NCI-H345 treated with DMSO at 0.1 percent for 48 hours (cell line): ENCODE measurements at regions not wholly inside any gene's neighbourhood (a gene's known extent, or its start where the extent isn't known, plus 50 kb on each side); places are given as distances from the start of the nearest gene placed in this dataset.

Experiments
- DNase-seq: peaks from one replicate; lab custom pipeline; 2025; ENCODE audit not compliant: unreplicated experiment; lab: John Stamatoyannopoulos, UW

GRCh38 chr10:43772171-43772570, 123.5 kb upstream of the ZNF32 start:
- DNase-seq, result no peak

GRCh38 chr10:43771675-43772074, 123.0 kb upstream of the ZNF32 start:
- DNase-seq, result no peak

GRCh38 chr10:43765516-43765915, 116.8 kb upstream of the ZNF32 start:
- no peak for DNase-seq

- no peak for DNase-seq
Measured at GRCh38 chr10:43763846-43764245, 115.2 kb upstream of the ZNF32 start.

DNA sequence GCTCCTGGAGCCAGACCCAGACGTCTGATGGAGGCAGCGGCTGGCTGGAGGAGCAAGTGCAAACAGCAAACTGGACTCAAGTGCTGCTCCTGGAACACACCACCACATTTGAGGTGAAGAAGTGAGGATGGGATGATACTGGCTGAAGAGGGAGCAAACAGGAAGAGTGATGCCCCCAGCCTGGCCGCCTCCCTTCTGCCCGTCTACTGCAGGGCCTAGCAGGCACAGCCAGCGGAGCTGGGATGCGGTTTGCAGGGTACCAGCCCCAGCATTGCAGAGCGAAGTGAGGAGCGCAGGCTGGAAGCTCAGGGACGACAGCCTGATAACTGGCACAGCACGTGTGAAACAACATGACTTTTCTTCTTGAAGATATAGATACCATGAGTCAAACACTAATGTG, 111.8 kb upstream of the ZNF32 start:
- DNase-seq, result no peak

GRCh38 chr10:43759216-43759615, 110.5 kb upstream of the ZNF32 start:
- DNase-seq, result no peak

- no peak for DNase-seq
Measured at GRCh38 chr10:43756341-43756740, 107.7 kb upstream of the ZNF32 start.

GRCh38 chr10:43754569-43755260, 106.0 kb upstream of the ZNF32 start:
- no peak for DNase-seq

- DNase-seq, result no peak
Measured at GRCh38 chr10:43753397-43754061, 104.8 kb upstream of the ZNF32 start.

GRCh38 chr10:43752682-43753081, 104.0 kb upstream of the ZNF32 start:
- no peak for DNase-seq

- no peak for DNase-seq
Measured at GRCh38 chr10:43751646-43752045, 103.0 kb upstream of the ZNF32 start.

- no peak for DNase-seq
Measured at GRCh38 chr10:43749940-43750552, 101.4 kb upstream of the ZNF32 start.

DNA sequence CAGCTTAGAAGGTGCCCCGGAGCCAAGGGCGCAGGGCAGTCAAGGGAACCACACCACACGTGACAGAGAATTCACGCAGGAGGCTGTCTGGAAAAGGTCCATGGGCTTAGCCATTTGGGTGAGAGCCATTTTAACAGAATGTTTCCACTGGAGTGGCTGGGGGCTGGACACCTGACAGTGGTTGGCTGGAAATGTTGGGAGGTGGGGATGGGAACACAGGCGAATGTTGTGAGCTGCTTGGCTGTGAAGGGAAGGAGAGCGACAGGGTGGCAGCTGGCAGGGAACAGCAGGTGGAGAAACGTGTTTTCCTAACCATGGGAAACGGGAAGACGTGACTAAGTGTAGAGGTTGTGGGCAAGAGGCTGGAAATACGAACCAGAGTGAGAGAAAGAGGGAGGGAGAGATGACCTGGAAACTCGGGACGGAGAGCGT, 100.5 kb upstream of the ZNF32 start:
- DNase-seq, result no peak

DNA sequence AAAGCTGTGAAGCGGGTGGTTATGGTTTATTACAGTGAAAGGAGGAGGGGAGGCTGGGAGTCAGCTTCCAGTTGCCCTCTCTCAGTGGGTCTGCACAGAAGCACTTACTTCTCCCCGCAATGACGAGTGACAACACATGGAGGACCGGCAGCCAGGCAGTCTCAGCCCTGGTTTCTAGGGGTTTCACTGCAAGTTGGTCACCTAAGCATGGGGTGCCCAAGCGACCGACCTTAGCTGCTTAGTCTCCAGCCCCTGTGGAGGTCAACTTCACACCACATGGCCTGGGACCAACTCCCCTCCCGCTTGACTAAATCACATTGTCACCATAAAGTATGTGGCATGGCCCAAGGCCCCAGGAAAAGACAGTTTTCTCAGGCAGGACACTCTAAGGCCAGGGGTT, 99.9 kb upstream of the ZNF32 start:
- DNase-seq, result no peak

DNA sequence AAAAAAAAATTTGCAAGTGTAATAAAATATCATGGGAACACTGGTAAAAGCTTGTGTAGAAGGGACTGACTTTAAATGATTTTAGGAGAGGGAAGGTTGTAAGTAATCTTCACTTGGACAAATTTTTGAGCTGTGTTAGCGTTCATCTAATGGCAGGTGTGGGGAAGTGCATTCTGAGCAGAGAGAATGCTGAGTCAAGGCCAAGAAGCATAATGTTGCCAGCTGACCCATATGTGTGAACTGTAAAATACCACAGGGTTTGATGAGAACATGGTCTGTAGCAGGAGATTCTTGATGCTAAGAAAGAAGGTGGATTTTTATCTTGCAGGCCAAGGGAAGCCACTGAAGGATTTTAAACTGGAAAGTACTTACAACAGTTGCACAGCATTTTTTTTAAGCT, 98.2 kb upstream of the ZNF32 start:
- DNase-seq, result no peak

GRCh38 chr10:43739161-43739560, 90.5 kb upstream of the ZNF32 start:
- no peak for DNase-seq

DNA sequence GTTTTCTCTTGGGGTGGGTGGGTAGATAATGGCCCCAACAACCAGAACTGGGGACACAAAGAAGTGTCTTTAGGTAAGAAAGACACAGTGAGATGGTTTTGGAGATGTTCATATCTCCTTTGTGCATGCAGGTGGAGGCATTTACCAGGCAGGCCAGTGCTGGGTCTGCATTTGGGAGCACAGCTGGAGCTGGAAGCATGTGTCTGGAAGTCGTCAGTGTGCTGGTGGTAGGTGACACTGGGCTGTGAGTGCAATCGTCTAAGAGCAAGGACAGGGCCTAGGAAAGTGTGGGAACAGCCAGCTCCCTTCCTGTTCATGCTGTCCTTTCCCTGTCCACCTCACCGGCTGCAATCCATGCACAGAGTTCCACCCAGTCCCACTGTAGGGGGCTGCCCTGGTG, 88.3 kb upstream of the ZNF32 start:
- no peak for DNase-seq

DNA sequence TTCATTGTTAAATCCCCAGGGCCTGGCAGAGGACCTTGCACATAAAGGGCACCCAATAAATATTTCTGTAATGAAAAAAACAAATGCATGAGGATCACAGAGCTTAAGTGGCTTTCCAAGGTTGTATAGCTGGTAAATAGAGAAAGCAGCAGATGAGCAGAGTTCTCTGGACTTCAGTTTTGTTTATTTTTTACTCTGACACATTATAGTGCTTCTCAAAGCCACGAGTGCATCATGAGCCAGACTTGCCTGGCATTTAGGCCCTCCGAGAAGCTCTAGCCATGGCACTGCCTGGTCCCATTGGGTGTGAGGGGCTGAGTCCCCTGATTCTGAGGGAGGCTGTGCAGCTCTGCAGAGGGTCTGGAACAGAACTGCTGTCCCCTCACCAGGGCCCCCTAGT, 87.2 kb upstream of the ZNF32 start:
- no peak for DNase-seq

- DNase-seq, result no peak
Measured at GRCh38 chr10:43734716-43735115, 86.0 kb upstream of the ZNF32 start.

- no peak for DNase-seq
Measured at GRCh38 chr10:43731486-43731885, 82.8 kb upstream of the ZNF32 start.

DNA sequence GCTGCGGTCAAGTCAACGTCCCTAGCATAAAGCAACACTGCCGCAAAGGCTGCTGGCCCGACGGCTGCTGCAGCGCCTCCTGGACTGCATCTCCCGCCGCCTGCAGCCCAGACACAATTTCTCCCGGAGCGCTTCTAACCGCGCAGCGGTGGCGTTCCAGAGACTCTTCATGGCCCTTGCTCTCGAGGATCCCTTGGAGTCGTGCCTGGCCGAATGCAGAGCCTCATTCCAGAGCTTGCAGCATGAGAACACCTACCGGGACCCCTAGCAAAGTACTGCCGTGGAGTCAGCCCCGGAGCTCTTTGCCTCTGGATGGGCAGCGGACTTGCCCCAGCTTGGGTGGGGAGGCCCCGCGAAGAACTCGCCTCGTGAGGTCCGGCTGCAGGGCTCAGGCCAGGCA, 79.7 kb upstream of the ZNF32 start:
- no peak for DNase-seq

GRCh38 chr10:43727935-43728334, 79.3 kb upstream of the ZNF32 start:
- DNase-seq, result no peak
